ENCODE measurements at regions not wholly inside any gene's neighbourhood (a gene's known extent, or its start where the extent isn't known, plus 50 kb on each side); places are given as distances from the start of the nearest gene placed in this dataset.

DNA sequence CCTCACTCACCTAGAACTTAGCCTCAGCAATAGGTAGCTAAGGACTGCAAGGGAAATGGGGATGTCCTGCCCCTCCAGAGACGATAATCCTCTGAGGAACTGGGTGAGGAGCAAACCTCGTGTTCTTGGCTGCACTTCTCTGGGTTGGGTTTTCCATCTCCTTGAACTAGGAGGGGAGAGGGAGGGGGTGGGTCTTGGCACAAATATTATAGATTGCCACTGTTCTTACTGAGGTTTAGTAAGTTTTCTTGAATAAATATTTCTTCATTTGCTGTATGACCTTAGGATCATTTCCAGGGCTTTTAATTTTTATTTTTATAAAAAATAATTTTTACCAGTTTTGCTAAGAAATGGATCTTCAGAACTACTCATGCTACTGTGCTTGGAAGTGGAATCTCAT lies 406.7 kb upstream of the FZD8 start:
- H3K4me3 ChIP-seq = no peak overlapping the region

DNA sequence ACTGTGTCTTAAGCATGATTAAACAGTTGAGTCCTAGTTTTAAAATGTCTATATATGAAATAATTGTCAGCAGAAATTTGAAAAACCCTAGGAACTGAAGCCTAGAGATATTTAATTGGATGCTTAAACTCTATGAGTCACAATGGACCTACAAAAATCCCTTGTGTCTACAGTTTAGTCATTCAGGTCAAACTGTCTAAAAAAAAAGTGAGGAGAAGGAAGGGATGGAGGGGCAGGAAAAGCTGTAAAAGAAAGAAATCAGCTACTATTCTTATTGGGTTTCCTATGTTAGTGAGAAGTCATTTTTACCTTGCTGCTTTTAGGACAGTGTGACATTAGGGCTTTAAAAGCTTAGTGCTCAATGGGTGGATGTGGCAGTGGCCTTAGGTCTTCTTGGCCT lies 406.1 kb upstream of the FZD8 start:
- ATAC-seq = no peak
- no peak for DNase-seq
- intact Hi-C loops (cut with DNase I) = no loop called here
- TF ChIP-seq, protein P1, sequence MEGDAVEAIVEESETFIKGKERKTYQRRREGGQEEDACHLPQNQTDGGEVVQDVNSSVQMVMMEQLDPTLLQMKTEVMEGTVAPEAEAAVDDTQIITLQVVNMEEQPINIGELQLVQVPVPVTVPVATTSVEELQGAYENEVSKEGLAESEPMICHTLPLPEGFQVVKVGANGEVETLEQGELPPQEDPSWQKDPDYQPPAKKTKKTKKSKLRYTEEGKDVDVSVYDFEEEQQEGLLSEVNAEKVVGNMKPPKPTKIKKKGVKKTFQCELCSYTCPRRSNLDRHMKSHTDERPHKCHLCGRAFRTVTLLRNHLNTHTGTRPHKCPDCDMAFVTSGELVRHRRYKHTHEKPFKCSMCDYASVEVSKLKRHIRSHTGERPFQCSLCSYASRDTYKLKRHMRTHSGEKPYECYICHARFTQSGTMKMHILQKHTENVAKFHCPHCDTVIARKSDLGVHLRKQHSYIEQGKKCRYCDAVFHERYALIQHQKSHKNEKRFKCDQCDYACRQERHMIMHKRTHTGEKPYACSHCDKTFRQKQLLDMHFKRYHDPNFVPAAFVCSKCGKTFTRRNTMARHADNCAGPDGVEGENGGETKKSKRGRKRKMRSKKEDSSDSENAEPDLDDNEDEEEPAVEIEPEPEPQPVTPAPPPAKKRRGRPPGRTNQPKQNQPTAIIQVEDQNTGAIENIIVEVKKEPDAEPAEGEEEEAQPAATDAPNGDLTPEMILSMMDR (IDR thresholded peaks at IDR 0.05) = no peak
- TF ChIP-seq POLR2A (IDR thresholded peaks at IDR 0.05) = no peak
- H3K4me1 ChIP-seq = no peaks in the 10 kb centered on the region
- no peak overlapping the region for H3K4me3 ChIP-seq
- H3K36me3 ChIP-seq = no peaks in the 10 kb centered on the region
- H3K27ac ChIP-seq = no peak overlapping the region
- no peaks in the 10 kb centered on the region for H3K9me3 ChIP-seq
- H3K27me3 ChIP-seq = no peaks in the 10 kb centered on the region

More for the DNA sequence above, 406.7 kb upstream of the FZD8 start:
- 43% methylated on average over 1 of the region's 2 CpGs for WGBS (ENCODE audit: insufficient coverage, low coverage, low lambda C conversion rate, missing lambda C conversion rate)
- H3K9me3 ChIP-seq = no peaks in the 10 kb centered on the region
- no peaks in the 10 kb centered on the region for H3K4me1 ChIP-seq
- no peaks in the 10 kb centered on the region for H3K36me3 ChIP-seq
- H3K27ac ChIP-seq = no peak overlapping the region
- no peak for TF ChIP-seq POLR2A (IDR thresholded peaks at IDR 0.05)
- TF ChIP-seq, protein P1 (IDR thresholded peaks at IDR 0.05) = no peak
- no peak for DNase-seq
- no peaks in the 10 kb centered on the region for H3K27me3 ChIP-seq
- intact Hi-C loops (cut with DNase I) = no loop called here
- no peak for ATAC-seq

DNA sequence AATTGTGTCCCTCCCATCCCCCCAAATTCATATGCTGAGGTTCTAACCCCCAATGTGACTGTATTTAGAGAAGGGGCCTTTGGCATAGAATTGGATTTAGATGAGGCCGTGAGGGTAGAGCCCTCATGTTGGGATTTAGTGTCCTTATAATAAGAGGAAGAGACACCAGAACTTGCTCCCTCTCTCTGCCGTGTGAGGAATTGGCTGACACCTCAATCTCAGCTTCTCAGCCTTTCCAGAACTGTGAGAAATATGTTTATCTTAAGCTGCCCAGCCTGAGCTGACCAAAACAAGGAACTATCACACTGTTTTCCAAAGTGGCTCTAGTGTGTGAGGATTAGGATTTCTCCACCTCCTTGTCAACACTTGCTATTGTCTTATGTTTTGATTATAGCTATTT lies 400.0 kb upstream of the FZD8 start:
- WGBS (ENCODE audit: insufficient coverage, low coverage, low lambda C conversion rate, missing lambda C conversion rate) = 67% methylated on average over 1 of the region's 2 CpGs
- H3K9me3 ChIP-seq = no peaks in the 10 kb centered on the region
- H3K27ac ChIP-seq = no peak overlapping the region
- intact Hi-C loops (cut with DNase I) = no loop called here
- no peaks in the 10 kb centered on the region for H3K27me3 ChIP-seq
- no peak for TF ChIP-seq POLR2A (IDR thresholded peaks at IDR 0.05)
- TF ChIP-seq, protein P1 (IDR thresholded peaks at IDR 0.05) = no peak
- H3K4me3 ChIP-seq = no peak overlapping the region
- DNase-seq (no peak), ATAC-seq (no peak)
- no peaks in the 10 kb centered on the region for H3K36me3 ChIP-seq
- H3K4me1 ChIP-seq = no peaks in the 10 kb centered on the region

DNA sequence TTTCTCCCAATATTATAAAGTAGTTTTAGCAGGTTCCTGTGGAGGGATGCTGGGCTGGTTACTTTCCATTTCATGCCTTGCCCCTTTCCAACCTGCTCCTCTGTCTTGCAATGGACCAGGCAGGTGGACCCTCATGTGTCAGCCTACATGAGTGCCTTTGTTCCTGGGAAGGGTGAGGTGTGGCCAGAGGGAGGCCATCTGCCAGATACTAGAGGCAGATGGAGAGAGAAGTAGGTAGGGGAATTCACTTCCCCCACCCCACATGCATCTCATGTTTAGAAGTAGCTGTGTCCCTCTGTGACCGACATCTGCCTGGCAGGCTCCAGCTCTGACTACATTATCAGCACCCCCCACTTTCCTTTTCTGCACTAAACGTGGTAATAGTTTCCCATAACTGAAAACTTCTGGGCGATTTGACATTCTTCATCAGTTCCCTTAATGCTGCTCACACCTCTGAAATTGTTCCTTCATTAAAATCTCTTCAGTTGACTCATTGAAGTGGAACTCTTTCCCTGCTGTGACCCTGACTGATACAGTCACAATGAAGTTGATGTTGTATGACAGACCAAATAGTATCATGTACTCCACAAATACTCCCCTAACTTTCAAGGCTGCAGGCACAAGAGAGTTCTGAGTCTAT lies 396.3 kb upstream of the FZD8 start:
- WGBS (ENCODE audit: insufficient coverage, low coverage, low lambda C conversion rate, missing lambda C conversion rate) = 62% methylated on average over 3 of the region's 3 CpGs
- no peaks in the 10 kb centered on the region for H3K36me3 ChIP-seq
- ATAC-seq (no peak), DNase-seq (no peak)
- H3K4me1 ChIP-seq = no peaks in the 10 kb centered on the region
- intact Hi-C loops (cut with DNase I) = no loop called here
- H3K4me3 ChIP-seq = no peak overlapping the region
- H3K9me3 ChIP-seq = no peaks in the 10 kb centered on the region
- TF ChIP-seq POLR2A (IDR thresholded peaks at IDR 0.05) = no peak
- TF ChIP-seq, protein P1 (IDR thresholded peaks at IDR 0.05) = no peak
- H3K27ac ChIP-seq = no peak overlapping the region
- no peaks in the 10 kb centered on the region for H3K27me3 ChIP-seq

DNA sequence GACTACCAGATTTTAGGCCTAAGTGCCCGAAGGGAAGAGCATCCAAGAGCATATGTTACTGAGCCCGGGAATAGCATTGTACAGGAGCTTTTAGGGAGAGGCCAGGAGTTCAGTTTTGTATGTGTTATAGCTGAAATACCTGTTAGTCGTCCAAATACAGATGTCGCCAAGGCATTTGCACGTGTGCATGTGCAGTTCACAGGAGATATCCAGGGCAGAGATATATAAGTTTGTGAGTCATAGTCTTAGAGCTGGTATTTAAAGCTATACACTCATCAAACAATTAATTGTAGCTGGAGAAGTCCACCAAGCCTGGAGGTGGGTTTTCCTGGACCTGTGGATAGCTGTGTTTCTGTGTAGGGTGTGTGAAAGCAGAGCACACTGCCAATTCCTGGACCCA lies 394.0 kb upstream of the FZD8 start:
- H3K4me3 ChIP-seq = no peak overlapping the region
- H3K36me3 ChIP-seq = no peaks in the 10 kb centered on the region
- intact Hi-C loops (cut with DNase I) = no loop called here
- DNase-seq = no peak
- TF ChIP-seq POLR2A (IDR thresholded peaks at IDR 0.05) = no peak
- TF ChIP-seq, protein P1 (IDR thresholded peaks at IDR 0.05) = no peak
- ATAC-seq = no peak
- H3K27me3 ChIP-seq = no peaks in the 10 kb centered on the region
- WGBS (ENCODE audit: insufficient coverage, low coverage, low lambda C conversion rate, missing lambda C conversion rate) = 75% methylated on average over 3 of the region's 5 CpGs
- no peaks in the 10 kb centered on the region for H3K9me3 ChIP-seq
- H3K27ac ChIP-seq = no peak overlapping the region
- no peaks in the 10 kb centered on the region for H3K4me1 ChIP-seq

All from right lobe of liver (tissue), 6 donors.